Gastroesophageal sphincter (tissue), 4 donors: ENCODE measurements at regions not wholly inside any gene's neighbourhood (a gene's known extent, or its start where the extent isn't known, plus 50 kb on each side); places are given as distances from the start of the nearest gene placed in this dataset.

Experiments used
- ATAC-seq: fragments of 150-250 bp; one replicate; pipeline ENCODE4 v1.9.1; 2016; ENCODE audit warnings: mild to moderate bottlenecking, moderate library complexity
- H3K27ac ChIP-seq, 4 donors: fragments of 200-600 bp; sonication (generic) in 3 of 4; 1 replicate in 3 of 4; 2 replicates in 1 of 4; pipeline ENCODE4 v1.5.1; 2016 to 2019
- H3K27me3 ChIP-seq: fragments of 200-600 bp; sonication (generic); one replicate; pipeline ENCODE4 v1.5.1; 2019
- H3K36me3 ChIP-seq, 2 donors: fragments of 200-600 bp; sonication (generic); one replicate each; pipeline ENCODE4 v1.5.1; 2019; ENCODE audit warnings: control low read depth in 1 of 2
- H3K4me1 ChIP-seq, 3 donors: fragments of 200-600 bp; sonication (generic); 1 replicate in 2 of 3; 2 replicates in 1 of 3; pipeline ENCODE4 v1.5.1; 2016 to 2019; ENCODE audit warnings: control low read depth in 2 of 3
- H3K4me3 ChIP-seq, 2 donors: fragments of 200-600 bp; sonication (generic); one replicate each; pipeline ENCODE4 v1.5.1; 2019; ENCODE audit warnings: mild to moderate bottlenecking in 1 of 2, moderate library complexity in 1 of 2
- H3K9me3 ChIP-seq, 3 donors: fragments of 200-600 bp; sonication (generic); one replicate each; pipeline ENCODE4 v1.5.1; 2017 to 2019; ENCODE audit warnings: control low read depth in 2 of 3
- CTCF ChIP-seq, 4 experiments: fragments of 200-600 bp in 2 of 4; fragments of 450-650 bp in 2 of 4; sonication (generic) in 1 of 4; IDR thresholded peaks; one replicate each; pipeline ENCODE4 v1.5.1; 2017 to 2019; ENCODE audit warnings: antibody characterized with exemption in 4 of 4, mild to moderate bottlenecking in 2 of 4, moderate library complexity in 2 of 4
- EP300 ChIP-seq: sonication (generic); formaldehyde crosslinking; IDR thresholded peaks from one replicate; pipeline ENCODE4 v1.6.1; 2017; ENCODE audit warnings: antibody characterized with exemption, mild to moderate bottlenecking
- POLR2A ChIP-seq, 2 donors: fragments of 450-650 bp; IDR thresholded peaks; one replicate each; pipeline ENCODE4 v1.6.1; 2017; ENCODE audit warnings: antibody characterized with exemption in 2 of 2, mild to moderate bottlenecking in 2 of 2, moderate library complexity in 1 of 2
- POLR2AphosphoS5 ChIP-seq: sonication (generic); formaldehyde crosslinking; IDR thresholded peaks from one replicate; pipeline ENCODE4 v1.6.1; 2017; ENCODE audit warnings: antibody characterized with exemption
- WGBS, 2 donors: methylation state at CpG; one replicate each; pipeline ENCODE4 v1.1.5; 2018; ENCODE audit warnings: low coverage in 1 of 2; 5-methylcytosine and 5-hydroxymethylcytosine counted together

GRCh38 chr14:50013198-50013918 is 103.0 kb downstream of the VCPKMT start:
- no peak for TF ChIP-seq POLR2AphosphoS5
- no peak for TF ChIP-seq CTCF (IDR thresholded peaks at IDR 0.05)
- Histone ChIP-seq H3K36me3 (no peaks in the 10 kb centered on the region), H3K27ac (no peak overlapping the region), H3K27me3 (no peaks in the 10 kb centered on the region), H3K4me1 (peaks cover 0 to 9% (median 6%) of the 10 kb centered on the region in 3 donors), H3K4me3 (no peak overlapping the region), H3K9me3 (no peaks in the 10 kb centered on the region)
- no peak for ATAC-seq
- WGBS, 2 donors, result 90 to 94% methylated on average over 5 to 7 of the region's 7 CpGs

DNA sequence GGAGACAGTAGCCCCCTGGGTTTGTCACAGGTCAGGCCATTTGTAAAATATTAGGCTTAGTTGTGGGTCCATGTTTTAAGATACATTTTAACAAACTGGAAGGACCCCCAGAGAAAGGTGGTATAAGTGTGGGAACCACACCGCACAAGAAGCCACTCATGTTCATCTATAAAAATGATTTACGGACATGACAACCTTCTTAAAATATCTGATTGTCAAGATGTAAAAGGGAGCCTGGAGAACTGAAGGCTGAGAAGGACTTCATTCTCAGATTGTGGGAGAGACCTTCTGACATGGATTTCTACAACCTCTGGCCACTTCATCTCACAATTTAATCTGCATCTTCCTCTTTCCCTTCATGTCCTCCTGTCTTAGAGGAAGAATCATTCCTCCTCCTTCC is 102.4 kb downstream of the VCPKMT start:
- Histone ChIP-seq H3K27me3 (no peaks in the 10 kb centered on the region), H3K4me3 (no peak overlapping the region), H3K36me3 (no peaks in the 10 kb centered on the region), H3K9me3 (no peaks in the 10 kb centered on the region), H3K27ac (no peak overlapping the region), H3K4me1 (peaks cover 0 to 15% (median 8%) of the 10 kb centered on the region in 3 donors)
- TF ChIP-seq POLR2AphosphoS5, result no peak
- TF ChIP-seq POLR2A (IDR thresholded peaks at IDR 0.05), result no peak
- no peak for TF ChIP-seq EP300
- TF ChIP-seq CTCF (IDR thresholded peaks at IDR 0.05), result no peak
- ATAC-seq, result no peak
- 50 to 75% methylated on average over 2 of the region's 2 CpGs for WGBS, 2 donors

- Histone ChIP-seq H3K36me3 (no peaks in the 10 kb centered on the region), H3K9me3 (peaks cover 0 to 5% (median 0%) of the 10 kb centered on the region in 3 donors), H3K4me3 (no peak overlapping the region), H3K4me1 (peaks cover 0 to 19% (median 8%) of the 10 kb centered on the region in 3 donors), H3K27me3 (no peaks in the 10 kb centered on the region), H3K27ac (no peak overlapping the region)
- TF ChIP-seq CTCF (IDR thresholded peaks at IDR 0.05) (no peak), EP300 (no peak), POLR2AphosphoS5 (no peak), POLR2A (IDR thresholded peaks at IDR 0.05) (no peak)
- ATAC-seq, result no peak
- WGBS, 2 donors, result 56 to 62% methylated on average over 2 of the region's 2 CpGs
These were observed 101.5 kb downstream of the VCPKMT start for GRCh38 chr14:50014809-50015430.

GRCh38 chr14:50015716-50016115 is 100.7 kb downstream of the VCPKMT start:
- no peak for TF ChIP-seq EP300
- TF ChIP-seq POLR2AphosphoS5, result no peak
- no peak for TF ChIP-seq CTCF (IDR thresholded peaks at IDR 0.05)
- TF ChIP-seq POLR2A (IDR thresholded peaks at IDR 0.05), result no peak

More at GRCh38 chr14:50015716-50016115, 100.7 kb downstream of the VCPKMT start:
- 90 to 100% methylated on average over 2 to 3 of the region's 3 CpGs for WGBS, 2 donors
- H3K9me3 ChIP-seq, result peaks cover 0 to 11% (median 0%) of the 10 kb centered on the region in 3 donors
- no peaks in the 10 kb centered on the region for H3K36me3 ChIP-seq
- H3K27me3 ChIP-seq, result no peaks in the 10 kb centered on the region
- H3K27ac ChIP-seq, result no peak overlapping the region
- H3K4me1 ChIP-seq, result peaks cover 0 to 19% (median 8%) of the 10 kb centered on the region in 3 donors
- H3K4me3 ChIP-seq, result no peak overlapping the region
- ATAC-seq, result no peak
